ENCODE measurements at regions not wholly inside any gene's neighbourhood (a gene's known extent, or its start where the extent isn't known, plus 50 kb on each side); places are given as distances from the start of the nearest gene placed in this dataset.

DNA sequence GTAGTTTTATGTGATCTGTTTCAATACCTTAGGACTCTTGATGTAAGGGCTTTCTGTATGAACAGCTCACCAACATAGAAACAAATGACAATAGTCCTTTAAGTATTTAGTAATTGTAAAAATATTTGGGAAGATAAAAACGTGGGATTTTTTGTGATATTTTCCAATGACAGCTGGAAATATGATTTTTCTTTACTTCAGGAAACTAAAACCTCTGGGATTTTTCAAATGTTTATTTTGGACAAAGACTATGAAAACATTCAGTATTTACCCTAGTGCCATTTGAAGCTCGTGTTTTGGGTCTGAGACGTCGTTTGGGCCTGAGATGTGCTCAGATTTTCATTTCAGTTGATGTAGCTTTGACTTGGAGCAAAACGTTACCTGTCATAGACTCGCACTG, 240.0 kb downstream of the BMP4 start:
- TF ChIP-seq STAG1 (CRISPR knock-in tag; IDR thresholded peaks at IDR 0.05; ENCODE audit: borderline replicate concordance): no peak
- TF ChIP-seq, protein P1, sequence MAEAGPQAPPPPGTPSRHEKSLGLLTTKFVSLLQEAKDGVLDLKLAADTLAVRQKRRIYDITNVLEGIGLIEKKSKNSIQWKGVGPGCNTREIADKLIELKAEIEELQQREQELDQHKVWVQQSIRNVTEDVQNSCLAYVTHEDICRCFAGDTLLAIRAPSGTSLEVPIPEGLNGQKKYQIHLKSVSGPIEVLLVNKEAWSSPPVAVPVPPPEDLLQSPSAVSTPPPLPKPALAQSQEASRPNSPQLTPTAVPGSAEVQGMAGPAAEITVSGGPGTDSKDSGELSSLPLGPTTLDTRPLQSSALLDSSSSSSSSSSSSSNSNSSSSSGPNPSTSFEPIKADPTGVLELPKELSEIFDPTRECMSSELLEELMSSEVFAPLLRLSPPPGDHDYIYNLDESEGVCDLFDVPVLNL (CRISPR knock-in tag; IDR thresholded peaks at IDR 0.05; ENCODE audit: low read depth): no peak
- TF ChIP-seq MEF2A (IDR thresholded peaks at IDR 0.05; ENCODE audit: control insufficient read depth, low read depth, low read length): no peak
- TF ChIP-seq, protein P2, sequence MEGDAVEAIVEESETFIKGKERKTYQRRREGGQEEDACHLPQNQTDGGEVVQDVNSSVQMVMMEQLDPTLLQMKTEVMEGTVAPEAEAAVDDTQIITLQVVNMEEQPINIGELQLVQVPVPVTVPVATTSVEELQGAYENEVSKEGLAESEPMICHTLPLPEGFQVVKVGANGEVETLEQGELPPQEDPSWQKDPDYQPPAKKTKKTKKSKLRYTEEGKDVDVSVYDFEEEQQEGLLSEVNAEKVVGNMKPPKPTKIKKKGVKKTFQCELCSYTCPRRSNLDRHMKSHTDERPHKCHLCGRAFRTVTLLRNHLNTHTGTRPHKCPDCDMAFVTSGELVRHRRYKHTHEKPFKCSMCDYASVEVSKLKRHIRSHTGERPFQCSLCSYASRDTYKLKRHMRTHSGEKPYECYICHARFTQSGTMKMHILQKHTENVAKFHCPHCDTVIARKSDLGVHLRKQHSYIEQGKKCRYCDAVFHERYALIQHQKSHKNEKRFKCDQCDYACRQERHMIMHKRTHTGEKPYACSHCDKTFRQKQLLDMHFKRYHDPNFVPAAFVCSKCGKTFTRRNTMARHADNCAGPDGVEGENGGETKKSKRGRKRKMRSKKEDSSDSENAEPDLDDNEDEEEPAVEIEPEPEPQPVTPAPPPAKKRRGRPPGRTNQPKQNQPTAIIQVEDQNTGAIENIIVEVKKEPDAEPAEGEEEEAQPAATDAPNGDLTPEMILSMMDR (IDR thresholded peaks at IDR 0.05 in 2 of 3, conservative IDR thresholded peaks at IDR 0.05 in 1 of 3; ENCODE audit: insufficient read depth in 2 of 3, low read depth in 1 of 3, low read length in 3 of 3): no peak
